GM12874 (cell line): ENCODE measurements at regions not wholly inside any gene's neighbourhood (a gene's known extent, or its start where the extent isn't known, plus 50 kb on each side); places are given as distances from the start of the nearest gene placed in this dataset.

Experiments
- TF ChIP-seq, protein P1 (sequence below): IDR thresholded peaks from 2 replicates; pipeline ENCODE4 v1.5.1; 2011; ENCODE audit warnings: low read depth, mild to moderate bottlenecking, control low read depth, low read length, moderate library complexity; ENCODE audit not compliant: insufficient read depth

DNA sequence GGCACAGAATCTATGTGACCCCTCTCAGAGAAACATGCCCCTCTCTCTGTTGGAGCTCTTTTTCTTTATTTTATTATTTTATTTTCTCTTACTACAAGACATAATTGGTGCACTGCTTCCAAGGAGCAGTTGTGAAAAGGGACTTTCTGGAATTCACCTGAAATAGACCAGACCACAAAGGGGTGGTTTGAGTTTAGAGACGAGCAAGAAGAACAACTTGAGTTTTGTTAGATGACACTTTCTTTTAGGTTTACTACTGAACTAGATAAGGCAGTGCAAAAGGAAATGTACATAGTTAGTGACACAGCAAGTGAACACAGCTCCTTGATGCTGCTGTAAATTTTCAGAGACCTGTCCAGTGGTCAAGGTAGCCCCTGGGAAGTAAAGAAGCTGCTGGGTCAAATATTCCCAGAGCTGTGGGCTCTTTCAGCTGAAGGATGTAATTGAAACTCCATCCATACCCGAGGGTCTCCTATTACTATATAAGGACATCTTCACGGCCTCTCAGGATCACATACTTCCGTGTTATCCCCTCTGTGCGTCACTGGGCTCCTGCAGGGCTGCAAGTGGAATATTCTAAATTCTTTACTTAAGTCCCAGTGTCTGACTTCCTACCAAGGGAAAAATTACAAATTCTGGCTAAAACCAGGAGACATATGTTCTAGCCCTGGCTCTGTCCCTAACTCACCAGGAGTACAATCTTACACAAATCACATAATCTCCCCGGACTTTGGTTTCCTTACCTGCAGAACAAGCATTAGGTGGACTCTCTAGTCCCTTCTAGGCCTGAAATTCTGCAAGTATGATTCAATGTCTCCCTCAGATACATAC is 69.1 kb upstream of the ADTRP start:
- TF ChIP-seq, protein P1, sequence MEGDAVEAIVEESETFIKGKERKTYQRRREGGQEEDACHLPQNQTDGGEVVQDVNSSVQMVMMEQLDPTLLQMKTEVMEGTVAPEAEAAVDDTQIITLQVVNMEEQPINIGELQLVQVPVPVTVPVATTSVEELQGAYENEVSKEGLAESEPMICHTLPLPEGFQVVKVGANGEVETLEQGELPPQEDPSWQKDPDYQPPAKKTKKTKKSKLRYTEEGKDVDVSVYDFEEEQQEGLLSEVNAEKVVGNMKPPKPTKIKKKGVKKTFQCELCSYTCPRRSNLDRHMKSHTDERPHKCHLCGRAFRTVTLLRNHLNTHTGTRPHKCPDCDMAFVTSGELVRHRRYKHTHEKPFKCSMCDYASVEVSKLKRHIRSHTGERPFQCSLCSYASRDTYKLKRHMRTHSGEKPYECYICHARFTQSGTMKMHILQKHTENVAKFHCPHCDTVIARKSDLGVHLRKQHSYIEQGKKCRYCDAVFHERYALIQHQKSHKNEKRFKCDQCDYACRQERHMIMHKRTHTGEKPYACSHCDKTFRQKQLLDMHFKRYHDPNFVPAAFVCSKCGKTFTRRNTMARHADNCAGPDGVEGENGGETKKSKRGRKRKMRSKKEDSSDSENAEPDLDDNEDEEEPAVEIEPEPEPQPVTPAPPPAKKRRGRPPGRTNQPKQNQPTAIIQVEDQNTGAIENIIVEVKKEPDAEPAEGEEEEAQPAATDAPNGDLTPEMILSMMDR = no peak

- TF ChIP-seq, protein P1 = no peak
These were observed 67.3 kb upstream of the ADTRP start for GRCh38 chr6:11845664-11846577.

GRCh38 chr6:11835065-11835464 is 56.5 kb upstream of the ADTRP start:
- TF ChIP-seq, protein P1 = no peak

DNA sequence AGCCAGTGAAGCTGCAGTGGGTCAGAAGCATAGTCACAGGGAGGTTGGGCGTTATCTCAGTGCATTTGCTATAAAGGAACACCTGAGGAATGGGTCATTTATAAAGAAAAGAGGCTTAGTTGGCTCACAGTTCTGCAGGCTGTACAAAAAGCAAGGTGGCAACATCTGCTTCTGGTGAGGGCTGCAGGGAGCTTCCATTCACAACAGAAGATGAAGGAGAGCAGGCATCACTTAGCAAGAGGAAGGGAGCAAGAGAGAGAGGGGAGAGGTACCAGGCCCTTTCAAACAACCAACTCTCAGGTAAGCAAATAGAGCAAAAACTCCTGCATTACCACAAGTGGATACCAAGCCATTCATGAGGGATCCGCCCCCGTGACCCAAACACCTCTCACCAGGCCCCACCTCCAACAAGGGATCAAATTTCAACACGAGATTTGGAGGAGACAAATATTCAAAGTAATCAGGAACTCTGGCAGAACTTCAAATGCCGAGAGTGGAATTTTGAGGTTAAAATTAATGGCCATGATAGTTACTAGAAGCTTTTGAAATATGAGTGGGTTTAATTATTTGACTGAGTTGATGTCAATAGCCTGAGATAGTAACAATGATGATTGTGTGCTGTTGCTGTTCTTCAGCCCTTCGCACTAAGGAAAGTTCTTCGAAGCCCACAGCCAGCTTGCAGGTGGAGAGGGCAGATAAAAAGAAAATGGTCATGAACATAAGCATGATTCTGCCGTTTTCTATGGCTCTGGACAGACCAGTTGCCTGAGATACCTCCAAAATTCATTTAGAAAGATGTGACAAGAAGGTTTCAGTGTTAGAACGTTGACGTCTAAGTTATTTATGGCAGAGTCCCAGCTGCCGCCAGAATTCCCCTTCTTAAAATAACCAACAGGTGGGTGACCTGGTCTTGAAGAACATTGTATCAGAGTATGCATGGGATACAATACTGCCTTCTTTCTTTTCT is 55.3 kb upstream of the ADTRP start:
- TF ChIP-seq, protein P1 = no peak

DNA sequence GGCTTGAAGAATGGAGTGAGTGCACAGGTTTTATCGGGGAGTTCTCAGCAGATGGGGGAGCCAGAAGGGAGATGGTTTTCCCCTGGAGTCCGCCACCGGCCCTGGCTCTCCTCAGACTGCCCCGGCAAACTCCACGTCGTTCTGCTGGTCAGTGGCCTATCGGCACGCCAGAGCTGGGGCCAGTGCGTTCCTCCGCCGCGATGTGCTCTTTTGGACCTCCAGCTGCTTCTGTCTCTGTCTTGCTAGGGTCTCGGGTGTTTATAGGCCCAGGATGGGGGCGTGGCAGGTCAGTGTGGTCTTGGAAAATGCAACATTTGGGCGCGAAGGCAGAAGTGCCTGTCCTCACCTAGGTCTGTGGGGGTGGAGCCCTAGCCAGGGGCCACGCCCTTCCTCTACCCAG is 53.0 kb upstream of the ADTRP start:
- TF ChIP-seq, protein P1 = no peak

DNA sequence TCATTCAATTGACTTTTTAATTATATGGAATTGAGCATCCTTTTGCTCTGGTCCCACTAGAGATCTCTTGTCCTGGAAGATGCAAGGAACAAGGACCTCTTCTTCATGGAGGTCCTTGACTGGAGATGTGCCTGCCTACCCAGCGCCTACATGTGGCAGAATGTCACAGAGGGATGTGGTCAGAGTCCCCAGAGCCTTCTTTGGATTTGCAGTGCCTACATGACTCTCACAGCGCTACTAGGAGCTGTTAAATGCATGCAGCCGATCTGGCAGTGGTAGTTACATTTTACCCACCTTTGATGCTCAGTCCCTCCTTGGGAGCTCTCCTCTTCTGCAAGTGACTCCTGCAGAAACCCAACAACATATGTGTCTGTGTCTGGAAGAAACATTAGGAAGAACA is 51.9 kb upstream of the ADTRP start:
- TF ChIP-seq, protein P1 = no peak
